GM19043 (cell line): ENCODE measurements at regions not wholly inside any gene's neighbourhood (a gene's known extent, or its start where the extent isn't known, plus 50 kb on each side); places are given as distances from the start of the nearest gene placed in this dataset.

Experiments
- ATAC-seq: cut with Tn5 transposase; IDR thresholded peaks from one replicate; pipeline ENCODE4 v1.9.1; 2021; ENCODE audit warnings: low read depth; ENCODE audit not compliant: unreplicated experiment

- no peak for ATAC-seq
Measured at GRCh38 chr21:26784974-26785373, 60.2 kb downstream of the ADAMTS1 start.

DNA sequence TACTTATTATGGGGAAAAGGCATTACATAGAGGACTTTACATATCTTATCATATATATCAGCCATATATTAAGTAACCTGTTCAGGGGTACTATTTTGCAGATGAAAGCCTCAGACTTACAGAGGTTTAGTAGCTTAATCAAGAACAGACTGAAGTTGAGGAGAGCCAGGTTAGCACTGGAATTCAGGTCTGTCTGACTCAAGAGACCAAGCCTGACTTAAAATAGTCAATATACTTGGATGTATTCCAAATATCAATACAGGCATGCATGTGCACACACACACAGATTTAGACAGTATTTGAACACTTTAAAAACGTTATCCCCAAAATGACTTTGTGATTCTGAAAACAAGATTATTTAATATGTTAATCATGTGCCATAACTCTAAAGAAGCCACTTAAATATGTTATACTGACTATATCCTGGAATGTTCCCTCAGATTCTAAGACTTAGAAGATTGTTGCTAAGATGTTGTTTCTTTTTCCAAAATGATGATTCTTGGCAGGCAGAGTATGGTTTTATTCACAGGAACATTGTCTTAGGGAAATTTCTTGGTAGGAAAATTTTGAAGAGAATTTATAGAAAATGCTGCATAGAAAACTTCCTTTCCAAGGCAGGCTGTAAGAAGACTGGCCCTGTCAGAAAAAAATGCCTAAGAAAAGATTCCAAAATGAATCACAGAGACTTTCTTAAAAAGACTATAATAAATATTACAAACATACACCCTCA lies 61.6 kb downstream of the ADAMTS1 start:
- ATAC-seq: no peak

DNA sequence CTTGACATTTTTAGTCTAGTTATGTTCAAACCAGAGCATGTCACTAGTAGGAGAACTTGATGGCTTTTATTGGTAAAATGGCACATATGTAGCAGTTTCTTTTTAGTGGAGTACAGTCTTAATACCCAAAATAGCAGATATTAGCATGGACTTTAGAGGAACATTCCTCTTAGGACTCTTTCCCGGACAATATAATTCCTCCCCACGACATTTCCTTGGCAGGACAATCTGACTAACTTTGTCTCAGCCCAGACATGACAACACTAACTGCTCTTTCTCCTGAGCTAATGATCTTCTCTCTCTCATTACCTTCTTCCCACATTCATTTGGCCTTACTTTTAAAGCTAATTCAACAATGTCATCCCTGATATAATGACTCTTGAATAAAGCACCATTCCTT lies 62.5 kb downstream of the ADAMTS1 start:
- no peak for ATAC-seq

DNA sequence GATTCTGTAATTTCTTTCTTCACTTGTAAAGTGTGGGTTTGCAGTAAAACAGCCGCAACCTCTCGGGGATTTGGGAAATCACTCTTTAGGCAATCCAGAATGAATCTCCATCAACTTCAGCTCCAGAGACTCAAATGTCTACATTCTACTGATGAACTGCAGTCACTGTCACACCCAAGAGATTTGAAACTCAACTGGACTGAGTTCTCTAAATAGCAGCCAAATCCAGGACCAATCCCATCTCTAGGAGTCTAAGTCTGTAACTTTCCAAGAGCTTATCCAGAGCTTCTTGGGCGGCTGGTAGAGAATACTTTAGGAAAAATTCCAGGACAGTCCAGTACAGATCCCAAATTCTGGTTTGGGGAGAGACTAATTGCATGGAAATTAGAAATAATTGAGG lies 62.9 kb downstream of the ADAMTS1 start:
- no peak for ATAC-seq

DNA sequence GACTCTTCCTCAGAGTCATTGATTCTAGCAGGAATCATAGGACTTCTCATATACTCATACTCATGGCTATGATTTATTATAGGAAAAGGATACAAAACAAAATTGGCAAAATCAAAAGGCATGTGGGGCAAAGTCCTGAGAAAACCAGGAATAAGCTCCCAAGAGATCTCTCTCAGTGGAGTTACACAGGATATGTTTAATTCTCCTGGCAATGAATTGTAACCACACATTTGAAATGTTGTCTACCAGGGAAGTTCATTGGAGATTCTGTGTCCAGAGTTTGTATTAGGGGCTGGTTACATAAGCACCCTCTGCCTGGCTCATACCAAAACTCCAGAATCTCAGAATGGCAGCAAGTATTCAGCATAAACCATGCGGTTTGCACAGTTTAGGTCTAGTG lies 63.9 kb downstream of the ADAMTS1 start:
- ATAC-seq: no peak

DNA sequence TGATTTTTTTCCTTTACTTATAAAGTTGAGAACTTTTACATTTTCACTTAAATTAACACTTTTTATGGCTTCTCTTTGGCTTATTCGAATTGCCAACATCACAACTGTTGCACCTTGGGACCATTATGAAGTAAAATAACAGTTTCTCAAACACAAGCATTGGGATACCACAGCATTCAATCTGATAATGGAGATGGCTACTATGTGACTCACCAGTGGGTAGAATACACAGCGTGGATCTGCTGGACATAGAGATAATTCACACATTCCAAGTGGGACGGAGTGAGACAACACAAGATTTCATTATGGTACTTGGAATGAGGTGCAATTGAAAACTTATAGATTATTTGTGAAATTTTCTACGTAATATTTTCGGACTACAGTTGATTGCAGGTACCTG lies 68.0 kb downstream of the ADAMTS1 start:
- ATAC-seq: no peak

GRCh38 chr21:26776310-26777021 lies 68.7 kb downstream of the ADAMTS1 start:
- ATAC-seq: no peak

- ATAC-seq: no peak
Measured at GRCh38 chr21:26773058-26773457, 72.2 kb downstream of the ADAMTS1 start.

GRCh38 chr21:26769613-26770188 lies 75.5 kb downstream of the ADAMTS1 start:
- no peak for ATAC-seq

- no peak for ATAC-seq
Measured at GRCh38 chr21:26766826-26767325, 78.3 kb downstream of the ADAMTS1 start.

DNA sequence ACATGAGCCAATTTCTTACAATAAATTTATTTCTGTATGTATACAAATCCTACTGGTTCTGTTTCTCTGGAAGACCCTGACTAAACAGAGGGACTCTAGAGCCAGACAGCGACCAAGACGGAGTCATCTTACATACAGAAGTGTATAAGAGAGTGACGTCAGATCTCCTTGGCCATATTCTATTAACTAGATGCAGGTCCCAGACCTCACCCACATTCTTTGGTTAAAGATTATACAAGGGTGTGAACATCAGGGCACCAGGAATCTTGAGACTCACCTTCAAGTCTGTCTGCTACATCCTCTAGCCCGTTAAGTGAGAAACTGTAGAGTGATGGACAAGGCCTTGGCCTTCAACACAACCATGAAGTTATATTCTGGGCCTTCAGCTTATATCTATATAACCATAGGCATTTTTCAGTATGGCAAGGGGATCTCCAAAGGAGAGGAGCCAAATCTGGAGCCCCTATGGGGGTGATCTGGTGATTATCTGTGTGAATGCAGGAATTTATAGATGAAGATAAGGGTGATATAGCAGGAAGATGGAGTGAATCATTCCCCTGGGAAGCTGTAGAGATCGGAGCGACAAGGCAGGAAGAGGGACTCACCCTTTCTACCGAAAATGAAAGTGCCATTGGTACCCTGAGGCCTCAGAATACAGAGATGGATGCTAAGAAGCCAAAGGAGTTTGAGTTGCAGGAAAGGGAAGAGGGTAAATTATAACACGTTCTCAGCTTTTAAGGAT lies 83.9 kb downstream of the ADAMTS1 start:
- no peak for ATAC-seq

GRCh38 chr21:26759731-26760130 lies 85.5 kb downstream of the ADAMTS1 start:
- ATAC-seq: no peak

- ATAC-seq: no peak
Measured at GRCh38 chr21:26758083-26758880, 86.9 kb downstream of the ADAMTS1 start.

DNA sequence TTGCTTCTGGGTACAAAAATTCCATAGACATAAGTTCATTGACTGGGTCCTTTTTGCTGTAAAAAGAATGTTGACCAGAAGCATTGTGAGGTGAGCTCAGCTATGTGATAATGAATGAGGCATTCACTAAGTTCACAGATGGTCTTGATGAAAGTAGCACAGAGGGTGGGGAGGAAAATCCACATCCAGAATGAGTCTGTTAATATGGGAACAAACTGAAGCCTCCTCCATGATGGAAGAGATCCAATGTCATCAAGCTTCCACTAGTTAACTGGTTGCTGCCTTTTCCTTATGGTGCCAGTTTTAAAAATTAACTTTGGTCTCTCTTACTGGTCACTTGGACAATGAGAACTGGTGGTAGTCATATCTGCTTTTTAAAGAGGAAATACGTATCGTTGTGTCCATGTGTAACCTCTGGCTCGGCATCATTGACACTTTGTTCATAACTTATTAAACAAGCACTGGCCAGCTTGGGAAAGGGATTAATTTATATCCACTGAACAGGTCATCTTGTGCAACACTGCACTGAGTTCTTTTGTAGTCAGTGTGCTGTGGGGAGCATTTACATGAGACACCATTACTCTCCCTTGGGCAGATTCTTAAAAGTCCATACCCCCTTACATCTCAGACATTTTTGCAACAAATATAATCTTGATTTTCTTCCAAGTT lies 88.6 kb downstream of the ADAMTS1 start:
- no peak for ATAC-seq

GRCh38 chr21:26754853-26755252 lies 90.4 kb downstream of the ADAMTS1 start:
- ATAC-seq: no peak

GRCh38 chr21:26753822-26754221 lies 91.4 kb downstream of the ADAMTS1 start:
- no peak for ATAC-seq

DNA sequence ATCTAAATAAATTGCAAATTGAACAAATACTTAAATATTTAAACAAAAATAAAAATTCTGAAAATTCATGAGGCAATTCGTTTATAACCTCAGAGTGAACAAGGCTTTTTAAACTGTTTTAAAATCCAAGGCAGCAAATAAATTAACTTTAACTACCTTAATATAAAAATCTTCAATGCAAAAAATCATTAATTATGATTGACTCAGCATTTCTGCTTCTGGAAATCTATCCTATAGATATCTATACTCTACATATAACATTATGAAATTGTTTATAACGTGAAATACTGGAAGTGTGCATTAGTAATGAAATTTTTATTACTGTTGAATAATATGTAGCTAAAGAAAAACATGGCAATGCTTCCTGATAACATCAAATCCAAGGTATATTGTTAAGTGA lies 92.4 kb downstream of the ADAMTS1 start:
- no peak for ATAC-seq

GRCh38 chr21:26751305-26751704 lies 93.9 kb downstream of the ADAMTS1 start:
- no peak for ATAC-seq

DNA sequence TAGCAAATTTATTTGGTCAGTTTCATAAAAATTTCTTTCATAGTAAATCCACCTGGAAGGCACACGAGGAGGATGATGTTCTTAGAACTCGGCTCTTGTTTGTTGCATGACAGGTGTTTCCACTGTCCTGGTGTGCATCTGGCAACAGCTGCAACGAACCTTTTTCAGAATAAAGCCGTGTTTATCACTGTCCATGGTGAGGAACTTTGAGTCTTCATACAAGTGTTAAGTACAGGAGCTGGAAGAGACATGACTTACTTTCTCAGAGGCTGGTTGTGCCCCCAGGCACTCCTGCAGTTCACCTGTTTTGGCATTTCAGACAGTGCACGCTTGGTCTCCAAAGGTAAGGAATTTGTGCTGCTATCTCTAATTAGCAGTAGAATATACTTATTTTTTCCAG lies 97.1 kb downstream of the ADAMTS1 start:
- ATAC-seq: no peak

GRCh38 chr21:26747216-26747615 lies 98.0 kb downstream of the ADAMTS1 start:
- ATAC-seq: no peak
